GM23338 (cell line): ENCODE measurements at regions not wholly inside any gene's neighbourhood (a gene's known extent, or its start where the extent isn't known, plus 50 kb on each side); places are given as distances from the start of the nearest gene placed in this dataset.

ENCODE experiments used
- CREB1 ChIP-seq: fragments of 250-450 bp; sonication (Bioruptor Pico); IDR thresholded peaks from 2 replicates; pipeline ENCODE4 v1.5.0; 2020; ENCODE audit warnings: low read depth, mild to moderate bottlenecking, moderate library complexity
- CTCF ChIP-seq, 2 experiments: fragments of 200-600 bp in 1 of 2; sonication (generic) in 1 of 2; conservative IDR thresholded peaks; 2 replicates each; pipeline versions ENCODE4 v1.5.1 to v1.6.1; 2016 to 2017; ENCODE audit warnings: antibody characterized with exemption in 2 of 2, low read depth in 2 of 2, mild to moderate bottlenecking in 2 of 2, moderate library complexity in 1 of 2
- ETS1 ChIP-seq: IDR thresholded peaks from 2 replicates; pipeline ENCODE4 v1.6.1; 2016; ENCODE audit warnings: antibody characterized with exemption
- EZH2 ChIP-seq: fragments of 200-600 bp; sonication (generic); IDR thresholded peaks from one replicate; pipeline ENCODE4 v1.8.0; 2017; ENCODE audit warnings: antibody characterized with exemption, mild to moderate bottlenecking, low read depth; ENCODE audit not compliant: unreplicated experiment
- EZH2phosphoT487 ChIP-seq: fragments of 200-600 bp; sonication (generic); IDR thresholded peaks from one replicate; pipeline ENCODE4 v1.8.1; 2018; ENCODE audit warnings: antibody characterized with exemption; ENCODE audit not compliant: unreplicated experiment
- JUNB ChIP-seq: IDR thresholded peaks from one replicate; pipeline ENCODE4 v1.6.1; 2016; ENCODE audit warnings: antibody characterized with exemption; ENCODE audit not compliant: unreplicated experiment
- POLR2AphosphoS5 ChIP-seq: IDR thresholded peaks from 2 replicates; pipeline ENCODE4 v1.6.1; 2016; ENCODE audit warnings: antibody characterized with exemption, low read depth
- REST ChIP-seq: IDR thresholded peaks from one replicate; pipeline ENCODE4 v1.6.1; 2018; ENCODE audit warnings: antibody characterized with exemption; ENCODE audit not compliant: unreplicated experiment
- ZNF114 ChIP-seq: fragments of 250-450 bp; sonication (Bioruptor Pico); IDR thresholded peaks from 2 replicates; pipeline ENCODE4 v1.5.0; 2020; ENCODE audit warnings: mild to moderate bottlenecking, moderate library complexity
- ZNF331 ChIP-seq: fragments of 250-450 bp; sonication (Bioruptor Pico); IDR thresholded peaks from 2 replicates; pipeline ENCODE4 v1.5.0; 2020; ENCODE audit warnings: low read depth, mild to moderate bottlenecking, moderate library complexity

- no peak for TF ChIP-seq EZH2
- no peak for TF ChIP-seq CTCF (conservative IDR thresholded peaks at IDR 0.05; ENCODE audit: low read depth in 2 of 2)
- TF ChIP-seq EZH2phosphoT487, result no peak
- TF ChIP-seq REST, result no peak
- no peak for TF ChIP-seq POLR2AphosphoS5
- no peak for TF ChIP-seq JUNB
- no peak for TF ChIP-seq ETS1
- TF ChIP-seq ZNF114 (CRISPR knock-in tag), result no peak
- no peak for TF ChIP-seq CREB1 (CRISPR knock-in tag)
- no peak for TF ChIP-seq ZNF331 (CRISPR knock-in tag)
Measured at GRCh38 chr3:89692601-89693000, 585.2 kb downstream of the EPHA3 start.
